ENCODE measurements at regions not wholly inside any gene's neighbourhood (a gene's known extent, or its start where the extent isn't known, plus 50 kb on each side); places are given as distances from the start of the nearest gene placed in this dataset.

DNA sequence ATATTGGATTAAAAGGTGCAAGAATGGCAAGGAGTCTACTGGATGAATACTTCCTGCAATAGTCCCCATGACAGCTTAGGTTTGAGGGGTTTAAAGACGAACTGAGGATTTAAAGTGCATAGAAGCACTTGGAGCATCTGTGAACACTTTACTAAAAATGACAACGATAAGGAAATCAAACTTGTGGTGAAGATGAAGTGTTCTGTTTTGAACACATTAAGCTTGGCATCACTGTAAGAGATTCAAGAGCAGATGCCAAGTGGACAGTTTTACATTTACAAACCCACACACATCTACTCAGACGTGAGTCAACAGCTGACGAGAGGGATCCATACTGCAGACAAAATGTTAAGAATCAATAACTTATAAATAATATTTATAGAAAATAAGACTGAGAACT, 918.7 kb downstream of the CDH11 start:
- H3K4me3 Mint-ChIP-seq, result no peak overlapping the region
- no peak overlapping the region for H3K27ac Mint-ChIP-seq
- Histone ChIP-seq H3K9me3 (ENCODE audit: control insufficient read depth, low read depth, low read length) (no peaks in the 10 kb centered on the region), H3K18ac (ENCODE audit: insufficient read length, low read depth, low read length) (no peak overlapping the region), H3K27ac (ENCODE audit: insufficient read length, low read depth, low read length) (no peak overlapping the region), H2BK20ac (ENCODE audit: low read depth, low read length, poor library complexity, severe bottlenecking) (no peak overlapping the region), H4K5ac (ENCODE audit: insufficient read length, low read depth, low read length) (no peak overlapping the region), H2BK12ac (ENCODE audit: insufficient read length, low read depth, low read length) (no peak overlapping the region), H3K9ac (ENCODE audit: extremely low read depth, insufficient read length, low read length) (no peak overlapping the region), H3K23me2 (ENCODE audit: insufficient read length, low read depth, low read length, poor library complexity, severe bottlenecking) (no peaks in the 10 kb centered on the region), H3K4me2 (ENCODE audit: insufficient read depth, insufficient read length, low read length) (no peak overlapping the region), H4K8ac (replicated peaks; ENCODE audit: insufficient read length, low read depth, low read length) (no peak overlapping the region), H3T11ph (ENCODE audit: low read length) (no peak overlapping the region), H2AFZ (ENCODE audit: low read length) (no peak overlapping the region), H2BK15ac (ENCODE audit: low read depth, low read length) (no peak overlapping the region), H3K4me1 (ENCODE audit: insufficient read depth, low read length) (no peaks in the 10 kb centered on the region; the same call in 1 of the 2 replicates), H3K4ac (ENCODE audit: low read depth, low read length) (no peak overlapping the region), H3K79me2 (ENCODE audit: insufficient read depth, low read length) (no peaks in the 10 kb centered on the region), H2AK5ac (ENCODE audit: insufficient read length, low read length) (no peak overlapping the region), H4K91ac (ENCODE audit: insufficient read length, low read depth, low read length) (no peak overlapping the region), H2BK5ac (ENCODE audit: insufficient read length, low read length) (no peak overlapping the region), H3K23ac (ENCODE audit: insufficient read length, low read depth, low read length) (no peak overlapping the region), H3K79me1 (ENCODE audit: insufficient read depth, low read depth, low read length, poor library complexity, severe bottlenecking) (no peaks in the 10 kb centered on the region), H3K27me3 (ENCODE audit: insufficient read depth, low read length) (no peaks in the 10 kb centered on the region), H2BK120ac (ENCODE audit: low read depth, low read length, poor library complexity, severe bottlenecking) (no peak overlapping the region), H3K14ac (ENCODE audit: insufficient read depth, low read length) (no peak overlapping the region), H3K56ac (ENCODE audit: insufficient read length, low read depth, low read length) (no peak overlapping the region), H4K20me1 (ENCODE audit: control insufficient read depth, insufficient read depth, insufficient read length) (no peaks in the 10 kb centered on the region)
- WGBS (ENCODE audit: extremely low coverage, insufficient read length, low lambda C conversion rate), result no CpG with 5 or more reads among the region's 4 CpGs
- no peaks in the 10 kb centered on the region for H3K9me3 Mint-ChIP-seq
- no peaks in the 10 kb centered on the region for H3K36me3 Mint-ChIP-seq (ENCODE audit: insufficient read depth in 1 of 3, low read depth in 3 of 3)
- H3K4me1 Mint-ChIP-seq, result no peaks in the 10 kb centered on the region; a peak in 1 of 4 replicates
- no peaks in the 10 kb centered on the region for H3K27me3 Mint-ChIP-seq (ENCODE audit: low read depth)
- no peak for DNase-seq
- TF ChIP-seq, protein P1, sequence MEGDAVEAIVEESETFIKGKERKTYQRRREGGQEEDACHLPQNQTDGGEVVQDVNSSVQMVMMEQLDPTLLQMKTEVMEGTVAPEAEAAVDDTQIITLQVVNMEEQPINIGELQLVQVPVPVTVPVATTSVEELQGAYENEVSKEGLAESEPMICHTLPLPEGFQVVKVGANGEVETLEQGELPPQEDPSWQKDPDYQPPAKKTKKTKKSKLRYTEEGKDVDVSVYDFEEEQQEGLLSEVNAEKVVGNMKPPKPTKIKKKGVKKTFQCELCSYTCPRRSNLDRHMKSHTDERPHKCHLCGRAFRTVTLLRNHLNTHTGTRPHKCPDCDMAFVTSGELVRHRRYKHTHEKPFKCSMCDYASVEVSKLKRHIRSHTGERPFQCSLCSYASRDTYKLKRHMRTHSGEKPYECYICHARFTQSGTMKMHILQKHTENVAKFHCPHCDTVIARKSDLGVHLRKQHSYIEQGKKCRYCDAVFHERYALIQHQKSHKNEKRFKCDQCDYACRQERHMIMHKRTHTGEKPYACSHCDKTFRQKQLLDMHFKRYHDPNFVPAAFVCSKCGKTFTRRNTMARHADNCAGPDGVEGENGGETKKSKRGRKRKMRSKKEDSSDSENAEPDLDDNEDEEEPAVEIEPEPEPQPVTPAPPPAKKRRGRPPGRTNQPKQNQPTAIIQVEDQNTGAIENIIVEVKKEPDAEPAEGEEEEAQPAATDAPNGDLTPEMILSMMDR (conservative IDR thresholded peaks at IDR 0.05), result no peak

Data from H9 (cell line).